PC-9 (cell line): ENCODE measurements at regions not wholly inside any gene's neighbourhood (a gene's known extent, or its start where the extent isn't known, plus 50 kb on each side); places are given as distances from the start of the nearest gene placed in this dataset.

Source experiments
- CTCF ChIP-seq: fragments of 200-600 bp; sonication (generic); conservative IDR thresholded peaks from 2 replicates; pipeline ENCODE4 v1.6.1; 2017; ENCODE audit warnings: mixed run types, antibody characterized with exemption, mild to moderate bottlenecking, moderate library complexity
- EZH2 ChIP-seq: fragments of 200-600 bp; sonication (generic); IDR thresholded peaks from 2 replicates; pipeline ENCODE4 v1.8.0; 2017; ENCODE audit warnings: antibody characterized with exemption, low read depth

- TF ChIP-seq CTCF (no peak), EZH2 (no peak)
Observed at GRCh38 chr4:58191109-58191508, 1080.9 kb upstream of the IGFBP7 start.
